ENCODE measurements at regions not wholly inside any gene's neighbourhood (a gene's known extent, or its start where the extent isn't known, plus 50 kb on each side); places are given as distances from the start of the nearest gene placed in this dataset.

DNA sequence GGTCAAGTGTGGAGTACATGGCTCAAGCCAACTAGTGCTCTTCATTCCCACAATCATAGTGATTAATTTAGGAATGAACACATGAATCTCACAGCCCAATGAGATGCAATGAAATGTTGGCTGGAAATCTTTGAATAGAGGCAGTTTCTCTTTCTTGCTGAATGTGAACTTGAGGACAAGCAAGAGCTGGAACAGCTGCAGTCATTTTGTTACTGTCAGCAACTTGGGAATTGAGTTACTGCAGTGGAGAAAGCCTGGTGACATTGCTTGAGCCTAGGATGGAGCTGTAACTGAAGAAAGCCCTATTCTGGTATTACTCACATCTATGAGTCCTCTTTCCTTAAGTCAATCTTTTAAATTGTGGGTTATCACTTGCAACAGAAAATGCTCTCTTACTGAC is 62.3 kb downstream of the YIPF5 start:
- Histone ChIP-seq H3K23me2 (ENCODE audit: insufficient read length, low read depth, low read length, poor library complexity, severe bottlenecking) (no peaks in the 10 kb centered on the region), H3K18ac (ENCODE audit: insufficient read length, low read depth, low read length) (no peak overlapping the region), H3T11ph (ENCODE audit: low read length) (no peak overlapping the region), H3K9ac (ENCODE audit: extremely low read depth, insufficient read length, low read length) (no peak overlapping the region), H2AK5ac (ENCODE audit: insufficient read length, low read length) (no peak overlapping the region), H3K27ac (ENCODE audit: insufficient read length, low read depth, low read length) (no peak overlapping the region), H3K9me3 (ENCODE audit: control insufficient read depth, low read depth, low read length) (no peaks in the 10 kb centered on the region), H3K79me1 (ENCODE audit: insufficient read depth, low read depth, low read length, poor library complexity, severe bottlenecking) (no peaks in the 10 kb centered on the region), H3K4ac (ENCODE audit: low read depth, low read length) (no peak overlapping the region), H2BK15ac (ENCODE audit: low read depth, low read length) (no peak overlapping the region), H2BK5ac (ENCODE audit: insufficient read length, low read length) (no peak overlapping the region), H3K79me2 (ENCODE audit: insufficient read depth, low read length) (no peaks in the 10 kb centered on the region), H2BK120ac (ENCODE audit: low read depth, low read length, poor library complexity, severe bottlenecking) (no peak overlapping the region), H3K4me2 (ENCODE audit: insufficient read depth, insufficient read length, low read length) (no peak overlapping the region), H2AFZ (ENCODE audit: low read length) (no peak overlapping the region), H4K8ac (replicated peaks; ENCODE audit: insufficient read length, low read depth, low read length) (no peak overlapping the region), H2BK12ac (ENCODE audit: insufficient read length, low read depth, low read length) (no peak overlapping the region), H4K20me1 (ENCODE audit: control insufficient read depth, insufficient read depth, insufficient read length) (no peaks in the 10 kb centered on the region), H3K14ac (ENCODE audit: insufficient read depth, low read length) (no peak overlapping the region), H3K4me1 (ENCODE audit: insufficient read depth, low read length) (no peaks in the 10 kb centered on the region), H3K23ac (ENCODE audit: insufficient read length, low read depth, low read length) (no peak overlapping the region), H3K56ac (ENCODE audit: insufficient read length, low read depth, low read length) (no peak overlapping the region), H3K27me3 (ENCODE audit: insufficient read depth, low read length) (no peaks in the 10 kb centered on the region), H4K5ac (ENCODE audit: insufficient read length, low read depth, low read length) (no peak overlapping the region), H4K91ac (ENCODE audit: insufficient read length, low read depth, low read length) (no peak overlapping the region), H2BK20ac (ENCODE audit: low read depth, low read length, poor library complexity, severe bottlenecking) (no peak overlapping the region)
- H3K9me3 Mint-ChIP-seq, result no peaks in the 10 kb centered on the region; a peak in 2 of 5 replicates
- no peaks in the 10 kb centered on the region for H3K36me3 Mint-ChIP-seq (ENCODE audit: insufficient read depth in 1 of 3, low read depth in 3 of 3)
- TF ChIP-seq, protein P1, sequence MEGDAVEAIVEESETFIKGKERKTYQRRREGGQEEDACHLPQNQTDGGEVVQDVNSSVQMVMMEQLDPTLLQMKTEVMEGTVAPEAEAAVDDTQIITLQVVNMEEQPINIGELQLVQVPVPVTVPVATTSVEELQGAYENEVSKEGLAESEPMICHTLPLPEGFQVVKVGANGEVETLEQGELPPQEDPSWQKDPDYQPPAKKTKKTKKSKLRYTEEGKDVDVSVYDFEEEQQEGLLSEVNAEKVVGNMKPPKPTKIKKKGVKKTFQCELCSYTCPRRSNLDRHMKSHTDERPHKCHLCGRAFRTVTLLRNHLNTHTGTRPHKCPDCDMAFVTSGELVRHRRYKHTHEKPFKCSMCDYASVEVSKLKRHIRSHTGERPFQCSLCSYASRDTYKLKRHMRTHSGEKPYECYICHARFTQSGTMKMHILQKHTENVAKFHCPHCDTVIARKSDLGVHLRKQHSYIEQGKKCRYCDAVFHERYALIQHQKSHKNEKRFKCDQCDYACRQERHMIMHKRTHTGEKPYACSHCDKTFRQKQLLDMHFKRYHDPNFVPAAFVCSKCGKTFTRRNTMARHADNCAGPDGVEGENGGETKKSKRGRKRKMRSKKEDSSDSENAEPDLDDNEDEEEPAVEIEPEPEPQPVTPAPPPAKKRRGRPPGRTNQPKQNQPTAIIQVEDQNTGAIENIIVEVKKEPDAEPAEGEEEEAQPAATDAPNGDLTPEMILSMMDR (conservative IDR thresholded peaks at IDR 0.05), result no peak
- H3K4me3 Mint-ChIP-seq, result no peak overlapping the region
- H3K27me3 Mint-ChIP-seq (ENCODE audit: low read depth), result no peaks in the 10 kb centered on the region; the same call in 1 of the 2 replicates
- no peak overlapping the region for H3K27ac Mint-ChIP-seq
- peaks cover 4 to 13% of the 10 kb centered on the region in 2 experiments; a peak in 3 of 4 replicates for H3K4me1 Mint-ChIP-seq
- no peak for DNase-seq
